NT2/D1 (cell line): ENCODE measurements at regions not wholly inside any gene's neighbourhood (a gene's known extent, or its start where the extent isn't known, plus 50 kb on each side); places are given as distances from the start of the nearest gene placed in this dataset.
"Not testable (repeated sequence)": the region's sequence is repeated elsewhere in the genome, so short reads cannot be mapped to it uniquely, and the experiment has no call there.

Source experiments
- DNase-seq: peaks from one replicate; pipeline ENCODE4 v3.0.0-alpha.2; 2011; ENCODE audit warnings: low read depth, low spot score
- H3K27me3 ChIP-seq: 2 replicates; pipeline ENCODE4 v1.6.0; 2011; ENCODE audit warnings: mild to moderate bottlenecking; ENCODE audit not compliant: insufficient read length, insufficient read depth
- H3K36me3 ChIP-seq: 2 replicates; pipeline ENCODE4 v1.6.1; 2011; ENCODE audit warnings: mild to moderate bottlenecking, low read length, mixed read lengths; ENCODE audit not compliant: insufficient read depth, insufficient read length
- H3K4me1 ChIP-seq: 2 replicates; pipeline ENCODE4 v1.5.1; 2011; ENCODE audit not compliant: insufficient read depth, insufficient read length
- H3K4me3 ChIP-seq: 2 replicates; pipeline ENCODE4 v1.5.1; 2011; ENCODE audit warnings: low read depth; ENCODE audit not compliant: insufficient read length
- H3K9ac ChIP-seq: 2 replicates; pipeline ENCODE4 v1.6.0; 2011; ENCODE audit warnings: low read depth; ENCODE audit not compliant: insufficient read length
- H3K9me3 ChIP-seq: 2 replicates; pipeline ENCODE4 v1.5.1; 2011; ENCODE audit warnings: mild to moderate bottlenecking, low read length; ENCODE audit not compliant: insufficient read depth
- SUZ12 ChIP-seq: IDR thresholded peaks from 2 replicates; pipeline ENCODE4 v1.6.1; 2011; ENCODE audit not compliant: insufficient read length, insufficient read depth; ENCODE audit errors: extremely low read depth
- YY1 ChIP-seq: IDR thresholded peaks from 2 replicates; pipeline ENCODE4 v1.6.1; 2011; ENCODE audit not compliant: insufficient read length, insufficient read depth
- ZNF274 ChIP-seq: IDR thresholded peaks from 2 replicates; pipeline ENCODE4 v1.6.1; 2011; ENCODE audit warnings: mild to moderate bottlenecking, low read depth, low read length

GRCh38 chr6:119830069-119830468, 480.5 kb upstream of the MAN1A1 start:
- H3K36me3 ChIP-seq: no peaks in the 10 kb centered on the region
- no peak for DNase-seq
- no peaks in the 10 kb centered on the region for H3K27me3 ChIP-seq
- H3K9me3 ChIP-seq: no peaks in the 10 kb centered on the region
- TF ChIP-seq SUZ12: no peak
- H3K4me3 ChIP-seq: no peak overlapping the region
- H3K4me1 ChIP-seq: no peaks in the 10 kb centered on the region
- H3K9ac ChIP-seq: no peak overlapping the region

DNA sequence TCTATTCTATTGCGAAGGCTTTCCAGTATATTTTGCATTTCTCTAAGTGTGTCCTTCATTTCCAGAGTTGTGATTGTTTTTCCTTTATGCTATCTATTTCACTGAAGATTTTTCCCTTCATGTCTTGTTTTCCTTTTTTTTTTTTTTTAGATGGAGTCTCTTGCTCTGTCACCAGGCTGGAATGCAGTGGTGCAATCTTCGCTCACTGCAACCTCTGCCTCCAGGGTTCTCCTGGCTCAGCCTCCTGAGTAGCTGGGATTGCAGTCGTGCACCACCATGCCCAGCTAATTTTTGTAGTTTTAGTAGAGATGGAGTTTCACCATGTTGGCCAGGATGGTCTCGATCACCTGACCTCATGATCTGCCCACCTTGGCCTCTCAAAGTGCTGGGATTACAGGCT, 479.9 kb upstream of the MAN1A1 start:
- H3K4me3 ChIP-seq, H3K9ac ChIP-seq, H3K9me3 ChIP-seq, H3K36me3 ChIP-seq, H3K4me1 ChIP-seq, DNase-seq, H3K27me3 ChIP-seq: not testable (repeated sequence)

GRCh38 chr6:119829006-119829405, 479.4 kb upstream of the MAN1A1 start:
- Histone ChIP-seq H3K27me3 (no peaks in the 10 kb centered on the region), H3K9me3 (no peaks in the 10 kb centered on the region), H3K9ac (no peak overlapping the region), H3K4me1 (no peaks in the 10 kb centered on the region), H3K36me3 (no peaks in the 10 kb centered on the region), H3K4me3 (no peak overlapping the region)
- TF ChIP-seq SUZ12: no peak
- no peak for DNase-seq

- H3K36me3 ChIP-seq: no peaks in the 10 kb centered on the region
- H3K9ac ChIP-seq: no peak overlapping the region
- DNase-seq: no peak
- no peaks in the 10 kb centered on the region for H3K9me3 ChIP-seq
- no peaks in the 10 kb centered on the region for H3K4me1 ChIP-seq
- TF ChIP-seq YY1 (no peak), ZNF274 (no peak), SUZ12 (no peak)
- no peak overlapping the region for H3K4me3 ChIP-seq
- no peaks in the 10 kb centered on the region for H3K27me3 ChIP-seq
These were observed 471.8 kb upstream of the MAN1A1 start for GRCh38 chr6:119821380-119821779.

DNA sequence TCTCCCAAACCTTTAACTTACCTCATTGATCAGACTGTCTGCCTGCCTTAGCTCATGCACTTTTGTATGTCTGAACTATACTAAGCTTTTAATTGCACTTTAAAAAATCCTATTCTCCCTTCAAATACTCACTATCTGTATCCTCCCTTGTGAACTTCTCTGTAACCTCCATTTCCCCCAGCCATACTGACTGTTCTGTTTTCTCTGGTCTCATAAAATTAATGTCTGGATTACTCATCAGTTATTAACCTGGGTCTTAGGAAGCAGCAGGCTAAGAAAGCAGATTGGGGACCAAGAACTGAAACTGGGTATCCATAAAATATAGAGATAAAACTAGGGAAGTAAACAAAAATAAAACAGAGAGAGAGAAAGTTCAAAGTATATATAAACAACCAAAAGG, 469.3 kb upstream of the MAN1A1 start:
- H3K27me3 ChIP-seq: no peaks in the 10 kb centered on the region
- TF ChIP-seq ZNF274: no peak
- TF ChIP-seq SUZ12: no peak
- TF ChIP-seq YY1: no peak
- H3K36me3 ChIP-seq: no peaks in the 10 kb centered on the region
- H3K9me3 ChIP-seq: no peaks in the 10 kb centered on the region
- no peak for DNase-seq
- H3K4me1 ChIP-seq: no peaks in the 10 kb centered on the region
- H3K9ac ChIP-seq: no peak overlapping the region
- no peak overlapping the region for H3K4me3 ChIP-seq

GRCh38 chr6:119814609-119815400, 465.2 kb upstream of the MAN1A1 start:
- no peaks in the 10 kb centered on the region for H3K9me3 ChIP-seq
- H3K27me3 ChIP-seq: no peaks in the 10 kb centered on the region
- DNase-seq: no peak
- TF ChIP-seq ZNF274: no peak
- H3K4me3 ChIP-seq: no peak overlapping the region
- H3K36me3 ChIP-seq: no peaks in the 10 kb centered on the region
- H3K9ac ChIP-seq: no peak overlapping the region
- no peaks in the 10 kb centered on the region for H3K4me1 ChIP-seq

DNA sequence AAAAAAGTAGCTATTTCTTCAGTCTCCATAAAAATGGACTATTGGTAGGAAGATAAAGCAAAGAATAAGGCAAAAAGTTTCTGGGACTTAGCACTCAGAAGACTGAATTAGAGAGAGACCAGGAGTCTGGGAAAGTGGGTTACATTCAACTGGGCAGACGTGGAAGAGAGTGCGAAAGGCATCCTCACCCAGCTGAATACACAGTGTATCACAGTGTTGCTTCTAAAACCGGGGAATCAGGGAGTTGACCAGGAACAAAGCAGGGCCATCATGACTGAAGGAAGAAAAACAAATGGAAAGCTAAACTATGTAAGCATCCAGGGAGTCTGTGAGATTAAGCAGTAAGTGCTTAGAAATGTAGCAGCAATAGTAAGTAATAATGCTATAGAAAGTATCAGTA, 452.9 kb upstream of the MAN1A1 start:
- no peak for DNase-seq
- no peak for TF ChIP-seq YY1
- TF ChIP-seq ZNF274: no peak
- no peak for TF ChIP-seq SUZ12
- no peaks in the 10 kb centered on the region for H3K27me3 ChIP-seq
- no peak overlapping the region for H3K9ac ChIP-seq
- H3K9me3 ChIP-seq: no peaks in the 10 kb centered on the region
- no peak overlapping the region for H3K4me3 ChIP-seq
- no peaks in the 10 kb centered on the region for H3K4me1 ChIP-seq
- no peaks in the 10 kb centered on the region for H3K36me3 ChIP-seq

DNA sequence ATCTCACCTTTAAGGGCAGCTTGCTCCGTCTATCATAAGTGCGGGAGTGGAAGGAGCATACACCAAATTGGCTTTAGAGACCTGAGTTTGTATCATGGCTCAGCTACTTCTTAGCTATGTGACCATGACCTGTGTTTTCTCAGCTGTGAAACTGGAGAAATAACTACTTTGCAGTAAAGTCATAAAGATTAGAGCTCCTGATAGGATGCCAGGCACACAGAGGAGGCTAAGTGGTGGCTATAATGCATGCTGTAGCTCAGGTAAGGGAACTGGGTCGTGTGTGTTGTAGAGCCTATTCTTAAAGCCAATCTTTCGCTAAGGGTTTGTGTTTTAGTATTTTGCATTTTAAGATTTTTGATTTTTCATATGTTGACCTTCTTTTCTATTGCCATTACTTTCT, 451.5 kb upstream of the MAN1A1 start:
- H3K36me3 ChIP-seq: no peaks in the 10 kb centered on the region
- H3K9me3 ChIP-seq: no peaks in the 10 kb centered on the region
- DNase-seq: no peak

More for the DNA sequence above, 451.5 kb upstream of the MAN1A1 start:
- H3K27me3 ChIP-seq: no peaks in the 10 kb centered on the region
- TF ChIP-seq YY1: no peak
- TF ChIP-seq ZNF274: no peak
- no peak for TF ChIP-seq SUZ12
- no peaks in the 10 kb centered on the region for H3K4me1 ChIP-seq
- H3K9ac ChIP-seq: no peak overlapping the region
- H3K4me3 ChIP-seq: no peak overlapping the region
